Stimulated activated CD4-positive, alpha-beta T cell treated with anti-CD3 and anti-CD28 coated beads, Interleukin-12 subunit alpha, Interleukin-12 subunit beta, amount 100 ng/mL, for 24 hours (primary cell): ENCODE measurements at regions not wholly inside any gene's neighbourhood (a gene's known extent, or its start where the extent isn't known, plus 50 kb on each side); places are given as distances from the start of the nearest gene placed in this dataset.
"Not testable (repeated sequence)": the region's sequence is repeated elsewhere in the genome, so short reads cannot be mapped to it uniquely, and the experiment has no call there.

Experiments used
- DNase-seq, 2 experiments: peaks; one replicate each; pipeline ENCODE4 v3.0.0-alpha.2; 2020; ENCODE audit warnings: low read depth in 2 of 2

- DNase-seq = peak; percentile 87 to 92
These were observed 59.1 kb downstream of the ZNF467 start for GRCh38 chr7:149714081-149714909.

GRCh38 chr7:149713731-149714068 is 59.7 kb downstream of the ZNF467 start:
- no peak for DNase-seq

DNA sequence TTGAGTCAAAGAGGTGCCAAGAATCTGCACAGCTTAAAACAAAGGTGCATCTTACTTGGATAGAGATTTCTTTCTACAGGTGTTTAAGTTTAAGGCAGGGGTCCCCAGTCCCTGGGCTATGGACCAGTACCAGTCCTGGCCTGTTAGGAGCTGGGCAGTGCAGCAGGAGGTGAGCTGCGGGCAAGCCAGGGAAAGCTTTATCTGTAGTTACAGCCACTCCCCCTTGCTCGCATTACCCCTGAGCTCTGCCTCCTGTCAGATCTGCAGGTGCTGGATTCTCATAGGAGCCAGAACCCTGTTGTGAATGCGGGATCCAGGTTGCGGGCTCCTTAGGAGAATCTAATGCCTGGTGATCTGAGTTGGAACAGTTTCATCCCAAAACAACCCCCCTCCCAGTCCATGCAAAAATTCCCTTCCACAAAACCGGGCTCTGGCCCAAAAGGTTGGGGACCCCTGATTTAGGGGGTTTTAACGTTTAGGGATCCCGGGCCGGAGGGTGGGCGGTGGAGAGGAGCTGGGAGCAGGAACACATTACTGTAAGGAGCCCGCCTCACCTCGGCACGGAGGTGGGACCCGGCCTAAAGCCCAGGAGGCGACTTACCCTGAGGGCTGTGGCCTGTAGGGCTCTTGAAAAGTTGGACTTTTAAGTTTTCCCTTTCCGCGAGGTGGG is 60.2 kb downstream of the ZNF467 start:
- no peak for DNase-seq

DNA sequence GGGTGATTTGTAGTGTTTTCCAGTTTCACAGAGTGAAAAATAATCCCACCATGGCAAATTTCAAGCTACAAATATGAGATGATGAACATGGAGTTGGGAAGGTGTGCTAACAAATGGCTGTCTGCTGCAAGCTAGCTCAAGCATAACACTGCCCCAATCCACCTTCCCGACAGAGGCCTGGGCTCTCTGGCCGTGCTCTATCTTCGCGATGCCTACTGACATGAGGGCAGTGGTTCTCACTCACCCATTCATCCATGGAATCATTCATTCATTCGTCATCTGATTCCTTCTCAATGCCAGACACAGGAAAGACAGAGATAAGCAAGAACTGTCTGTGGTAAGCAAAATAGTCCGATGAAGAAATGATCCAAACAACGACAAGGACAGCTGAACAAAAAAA is 65.4 kb downstream of the ZNF467 start:
- DNase-seq = no peak

DNA sequence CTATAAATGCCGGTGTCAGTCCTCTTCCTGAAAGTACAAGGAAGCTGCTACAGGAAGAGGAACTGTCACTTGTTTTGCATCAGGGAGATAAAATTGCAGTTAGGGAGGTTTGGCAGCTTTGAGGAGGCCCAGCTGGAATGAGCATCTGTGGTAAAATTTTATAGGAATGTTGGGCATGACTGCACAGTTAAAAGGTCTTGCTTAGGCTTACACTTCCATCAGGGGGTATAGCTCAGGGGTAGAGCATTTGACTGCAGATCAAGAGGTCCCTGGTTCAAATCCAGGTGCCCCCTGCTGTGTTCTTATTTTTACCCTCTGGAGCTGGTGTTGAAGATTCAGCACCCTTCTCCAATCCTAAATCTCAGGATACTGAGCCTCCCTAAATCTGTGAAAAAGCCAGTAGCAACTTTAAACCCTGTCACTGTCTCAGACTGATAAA is 65.9 kb downstream of the ZNF467 start:
- DNase-seq = no peak

DNA sequence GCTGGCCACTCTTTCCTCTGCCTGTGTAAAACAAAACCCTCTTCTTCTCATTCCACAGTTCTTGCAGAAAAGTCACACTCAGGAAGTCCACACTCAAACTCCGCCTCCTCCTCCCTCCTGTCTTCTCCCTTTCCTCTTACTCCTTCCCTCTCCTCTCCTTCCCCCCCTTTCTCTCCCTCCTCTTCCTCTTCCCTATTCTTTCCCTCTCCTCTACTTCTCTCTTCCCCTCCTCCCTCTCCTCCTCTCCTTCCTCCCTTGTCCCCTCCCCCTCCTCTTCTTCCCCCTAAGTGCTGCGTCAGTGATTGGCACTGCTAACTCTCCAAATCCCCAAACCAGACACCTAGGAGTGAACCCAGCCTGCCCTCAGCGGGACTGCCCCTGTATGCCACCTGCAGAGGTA is 67.0 kb downstream of the ZNF467 start:
- DNase-seq = no peak

DNA sequence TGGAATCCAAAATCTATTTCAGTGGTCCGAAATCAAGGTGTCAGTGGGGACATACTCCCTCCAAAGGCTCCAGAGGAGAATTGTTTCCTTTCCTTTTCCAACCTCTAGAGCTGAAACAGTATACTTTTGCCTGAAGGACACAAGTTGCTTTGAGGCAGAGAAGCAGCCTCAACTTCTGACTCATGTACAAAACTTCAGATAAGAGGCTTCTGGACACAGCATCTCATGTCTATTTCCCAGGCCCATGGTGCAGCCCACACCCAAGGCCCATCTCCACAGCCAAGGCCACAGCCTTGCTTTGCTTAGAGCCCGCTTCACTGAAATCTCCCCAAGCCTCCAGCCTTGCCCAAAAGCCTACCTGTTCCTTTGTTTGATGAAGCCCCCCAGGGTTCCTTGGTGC is 68.9 kb downstream of the ZNF467 start:
- DNase-seq = no peak

GRCh38 chr7:149703044-149703650 is 70.2 kb downstream of the ZNF467 start:
- no peak for DNase-seq

DNA sequence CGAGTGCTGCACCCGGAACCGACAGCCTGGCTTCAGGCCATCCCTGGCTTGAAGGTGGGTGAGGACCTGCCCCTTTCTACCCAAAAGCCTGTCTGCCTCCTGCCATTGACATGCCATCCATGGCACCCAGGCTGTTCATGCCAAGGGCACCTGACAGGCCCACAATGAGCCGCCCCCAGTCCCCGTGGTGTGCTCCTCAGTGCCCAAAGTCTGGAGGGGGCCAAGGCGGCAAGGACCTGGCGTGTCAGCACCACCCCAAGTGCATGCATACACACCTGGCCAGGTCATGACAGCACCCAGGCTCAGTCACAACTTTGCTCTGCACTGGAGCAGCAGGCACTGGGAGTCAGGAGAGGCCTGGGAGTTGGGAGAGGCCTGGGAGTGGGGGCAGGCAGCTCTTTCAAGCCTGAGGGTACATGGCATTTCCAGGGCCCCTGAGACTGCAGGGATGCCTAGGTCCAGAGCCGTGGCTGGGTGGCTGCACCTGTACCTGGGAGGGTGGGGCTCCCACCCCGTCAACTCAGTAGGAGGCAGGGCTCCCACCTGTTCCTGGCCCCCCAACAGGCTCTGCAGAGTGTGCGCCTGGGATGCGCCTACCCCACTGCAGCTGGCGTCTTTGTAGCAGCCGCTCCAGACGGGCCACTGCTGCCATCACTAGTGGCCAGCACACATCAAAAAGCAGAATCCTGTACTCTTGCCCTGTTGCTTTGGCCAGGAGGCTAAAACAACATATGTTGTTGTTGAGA is 71.7 kb downstream of the ZNF467 start:
- no peak for DNase-seq

DNA sequence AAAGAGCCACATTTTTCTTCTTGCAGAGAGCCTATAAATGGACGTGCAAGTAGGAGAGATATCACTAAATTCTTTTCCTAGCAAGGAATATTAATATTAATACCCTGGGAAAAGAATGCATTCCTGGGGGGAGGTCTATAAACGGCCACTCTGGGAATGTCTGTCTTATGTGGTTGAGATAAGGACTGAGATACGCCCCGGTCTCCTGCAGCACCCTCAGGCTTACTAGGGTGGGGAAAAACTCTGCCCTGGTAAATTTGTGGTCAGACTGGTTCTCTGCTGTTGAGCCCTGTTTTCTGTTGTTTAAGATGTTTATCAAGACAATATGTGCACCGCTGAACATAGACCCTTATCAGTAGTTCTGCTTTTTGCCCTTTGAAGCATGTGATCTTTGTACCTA is 75.6 kb downstream of the ZNF467 start:
- not testable (repeated sequence) for DNase-seq

GRCh38 chr7:149696280-149696679 is 77.1 kb downstream of the ZNF467 start:
- no peak for DNase-seq

DNA sequence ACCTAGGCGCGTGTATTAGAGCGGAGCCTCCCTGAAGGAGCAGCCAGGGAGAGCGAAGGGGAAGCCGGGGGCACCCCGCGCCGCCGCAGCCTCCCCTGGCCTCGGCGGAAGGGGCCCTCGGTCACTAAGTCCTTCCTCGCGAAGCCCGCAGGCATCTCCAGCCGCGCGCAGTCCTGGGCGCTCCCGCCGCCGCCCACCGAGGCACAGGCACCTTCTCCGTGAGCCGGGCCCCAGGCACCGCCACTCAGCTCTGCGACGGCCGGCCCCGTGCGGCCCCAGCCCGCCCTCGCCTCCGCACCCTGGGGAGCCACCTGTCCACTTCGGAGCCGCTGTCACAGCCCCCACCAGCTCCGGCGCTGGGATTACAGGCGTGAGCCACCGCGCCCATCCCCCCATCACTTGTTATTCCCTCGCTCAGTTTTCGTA is 80.8 kb downstream of the ZNF467 start:
- DNase-seq = no peak

- DNase-seq = no peak
These were observed 81.3 kb downstream of the ZNF467 start for GRCh38 chr7:149692056-149692455.

- DNase-seq = peak in 1 of 2 experiments; percentile 17
These were observed 82.5 kb downstream of the ZNF467 start for GRCh38 chr7:149690688-149691446.

GRCh38 chr7:149689291-149689721 is 84.1 kb downstream of the ZNF467 start:
- no peak for DNase-seq

DNA sequence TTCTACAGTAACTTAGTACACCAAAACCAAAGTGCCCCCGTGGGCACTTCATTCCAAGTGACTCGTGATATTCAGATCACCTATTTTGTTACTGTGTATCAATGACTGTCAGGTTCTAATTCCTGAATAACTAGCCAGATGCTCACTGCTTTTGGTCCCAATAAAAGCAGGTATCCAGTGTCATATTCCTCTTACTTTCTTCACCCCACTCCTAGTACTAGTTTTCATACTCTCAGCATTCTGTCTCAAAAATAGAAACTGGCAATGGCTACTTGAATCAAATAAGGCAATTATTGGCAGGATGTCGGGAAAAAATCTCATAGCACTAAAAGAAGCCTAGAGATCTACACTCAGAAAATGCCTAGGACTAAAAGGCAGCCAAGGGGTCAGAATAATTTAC is 84.6 kb downstream of the ZNF467 start:
- no peak for DNase-seq

- not testable (repeated sequence) for DNase-seq
These were observed 85.6 kb downstream of the ZNF467 start for GRCh38 chr7:149687820-149688219.

DNA sequence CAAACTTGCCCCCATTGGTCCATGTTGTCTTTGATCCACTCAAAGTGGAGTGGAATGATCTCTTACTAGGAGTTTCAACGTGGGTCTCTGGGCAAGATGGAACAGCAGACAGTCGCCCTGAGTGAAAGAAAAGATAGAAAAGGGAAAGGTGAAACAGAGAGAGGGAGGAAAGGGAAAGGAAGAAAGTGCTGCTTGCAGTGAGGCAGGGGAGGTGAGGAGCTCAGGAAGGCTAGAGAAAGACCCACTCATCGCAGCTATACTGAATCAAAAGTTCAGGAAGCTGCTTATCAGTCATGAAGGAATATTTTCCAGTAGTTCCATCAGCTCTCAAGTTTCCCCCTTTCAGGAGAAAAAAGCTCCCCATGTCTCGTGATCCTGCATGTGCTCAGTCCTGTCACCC is 86.9 kb downstream of the ZNF467 start:
- no peak for DNase-seq

- no peak for DNase-seq
These were observed 87.4 kb downstream of the ZNF467 start for GRCh38 chr7:149686011-149686410.

DNA sequence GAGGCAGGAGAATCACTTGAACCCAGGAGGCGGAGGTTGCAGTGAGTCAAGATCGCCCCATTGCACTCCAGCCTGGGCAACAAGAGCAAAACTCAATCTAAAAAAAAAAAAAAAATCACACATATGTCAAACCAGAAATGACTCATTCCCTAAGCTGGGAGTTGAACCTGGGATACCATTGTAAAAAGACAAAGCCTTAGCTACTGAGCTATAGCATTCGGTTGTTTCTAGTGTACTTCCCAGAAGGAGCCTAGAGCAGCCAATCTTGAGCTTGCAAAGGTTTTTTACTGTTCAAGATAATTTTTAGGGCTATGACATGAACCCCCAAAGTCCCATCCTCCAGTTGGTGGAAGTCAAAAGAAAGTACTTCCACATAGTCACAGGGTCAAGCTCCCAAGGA is 87.9 kb downstream of the ZNF467 start:
- no peak for DNase-seq

DNA sequence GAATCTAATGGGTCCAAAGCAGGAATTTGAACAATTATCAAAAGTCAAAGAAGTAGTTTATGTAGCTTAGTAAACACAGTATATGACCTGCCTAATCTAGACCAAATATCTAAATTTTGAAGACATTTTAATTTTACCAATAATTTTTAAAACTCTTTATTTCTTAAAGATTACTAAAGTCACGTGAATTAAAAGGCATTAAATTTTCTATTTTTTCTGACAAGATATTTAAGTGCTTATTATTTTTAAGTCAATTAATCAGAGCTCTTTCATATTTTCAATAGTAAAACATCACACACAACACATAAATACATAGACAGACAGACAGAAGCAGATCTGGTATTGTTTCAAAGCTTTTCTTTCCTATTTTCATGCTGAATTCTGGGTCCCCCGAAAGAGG is 89.5 kb downstream of the ZNF467 start:
- DNase-seq = no peak
